WTC11 (cell line): ENCODE measurements at regions not wholly inside any gene's neighbourhood (a gene's known extent, or its start where the extent isn't known, plus 50 kb on each side); places are given as distances from the start of the nearest gene placed in this dataset.

Source experiments
- ATAC-seq: fragments of 200-7000 bp; cut with Tn5 transposase; 2 replicates; pipeline ENCODE4 v1.10.0; 2021; ENCODE audit warnings: mild to moderate bottlenecking, moderate library complexity
- CTCF ChIA-PET: fragments of 300-600 bp; sonication (Branson Sonifier 250); formaldehyde crosslinking; loops from one replicate; lab custom pipeline; 2021; ENCODE audit warnings: antibody characterized with exemption; lab: Charles Lee
- POLR2A ChIA-PET: fragments of 350-600 bp; sonication (Branson Sonifier 250); formaldehyde crosslinking; loops from one replicate; lab custom pipeline; 2021; ENCODE audit warnings: antibody characterized with exemption; lab: Charles Lee
- DNase-seq: peaks from one replicate; pipeline ENCODE4 v3.0.0; 2021; ENCODE audit warnings: low spot score
- H3K27ac Mint-ChIP-seq: 2 replicates; pipeline ENCODE4 v1.8.0; 2021; ENCODE audit warnings: mixed read lengths
- H3K27me3 Mint-ChIP-seq: 2 replicates; pipeline ENCODE4 v1.8.0; 2021; ENCODE audit warnings: low read depth, mild to moderate bottlenecking, moderate library complexity, mixed read lengths
- H3K36me3 Mint-ChIP-seq: 2 replicates; pipeline ENCODE4 v1.8.0; 2021; ENCODE audit warnings: mixed read lengths
- H3K4me1 Mint-ChIP-seq: 2 replicates; pipeline ENCODE4 v1.8.0; 2022; ENCODE audit warnings: mixed read lengths
- H3K4me3 Mint-ChIP-seq: 2 replicates; pipeline ENCODE4 v1.8.0; 2021; ENCODE audit warnings: mild to moderate bottlenecking, moderate library complexity, mixed read lengths
- H3K9me3 Mint-ChIP-seq: 2 replicates; pipeline ENCODE4 v1.8.0; 2021; ENCODE audit warnings: mixed read lengths
- ARID4B ChIP-seq: sonication (generic); formaldehyde crosslinking; IDR thresholded peaks from 2 replicates; pipeline ENCODE4 v1.8.0; 2023; ENCODE audit warnings: missing genetic modification reagents, mild to moderate bottlenecking, borderline replicate concordance
- CTCF ChIP-seq: fragments of 200-600 bp; IDR thresholded peaks from 2 replicates; pipeline ENCODE4 v1.8.0; 2022; ENCODE audit warnings: antibody characterized with exemption
- ERG ChIP-seq: fragments of 250-450 bp; sonication (Bioruptor Pico); IDR thresholded peaks from 2 replicates; pipeline ENCODE4 v1.8.0; 2021; ENCODE audit warnings: mild to moderate bottlenecking
- ESRRA ChIP-seq: sonication (generic); formaldehyde crosslinking; IDR thresholded peaks from 2 replicates; pipeline ENCODE4 v1.8.1; 2022; ENCODE audit warnings: mild to moderate bottlenecking, missing genetic modification reagents, borderline replicate concordance
- FOXJ3 ChIP-seq: sonication (generic); formaldehyde crosslinking; IDR thresholded peaks from 2 replicates; pipeline ENCODE4 v1.9.0; 2021; ENCODE audit warnings: missing genetic modification reagents, mild to moderate bottlenecking, borderline replicate concordance
- HMGXB4 ChIP-seq: sonication (generic); formaldehyde crosslinking; IDR thresholded peaks from 2 replicates; pipeline ENCODE4 v1.8.1; 2023; ENCODE audit warnings: mild to moderate bottlenecking, moderate library complexity, missing genetic modification reagents
- JUN ChIP-seq: sonication (generic); formaldehyde crosslinking; IDR thresholded peaks from 2 replicates; pipeline ENCODE4 v1.8.0; 2023; ENCODE audit warnings: mild to moderate bottlenecking, missing genetic modification reagents
- KAT7 ChIP-seq: sonication (generic); formaldehyde crosslinking; IDR thresholded peaks from 2 replicates; pipeline ENCODE4 v1.8.1; 2023; ENCODE audit warnings: missing genetic modification reagents, mild to moderate bottlenecking, borderline replicate concordance
- NFATC4 ChIP-seq: fragments of 250-450 bp; sonication (Bioruptor Pico); IDR thresholded peaks from 2 replicates; pipeline ENCODE4 v1.9.0; 2021; ENCODE audit warnings: mild to moderate bottlenecking
- RORB ChIP-seq: fragments of 250-450 bp; sonication (Bioruptor Pico); IDR thresholded peaks from 2 replicates; pipeline ENCODE4 v1.9.0; 2021; ENCODE audit warnings: mild to moderate bottlenecking
- SMAD4 ChIP-seq: sonication (generic); formaldehyde crosslinking; IDR thresholded peaks from 2 replicates; pipeline ENCODE4 v1.8.0; 2022; ENCODE audit warnings: mild to moderate bottlenecking, missing genetic modification reagents
- ZNF263 ChIP-seq: sonication (generic); formaldehyde crosslinking; IDR thresholded peaks from 2 replicates; pipeline ENCODE4 v1.8.1; 2022; ENCODE audit warnings: low read depth, mild to moderate bottlenecking, moderate library complexity, missing genetic modification reagents
- TF ChIP-seq, protein P1 (sequence below): fragments of 250-450 bp; sonication (Bioruptor Pico); IDR thresholded peaks from 2 replicates; pipeline ENCODE4 v2.1.2; 2022; ENCODE audit warnings: mild to moderate bottlenecking, moderate library complexity
- TF ChIP-seq, protein P2 (sequence below): sonication (generic); formaldehyde crosslinking; IDR thresholded peaks from 2 replicates; pipeline ENCODE4 v1.8.1; 2022; ENCODE audit warnings: mild to moderate bottlenecking, moderate library complexity, missing genetic modification reagents
- TF ChIP-seq, protein P3 (sequence below): sonication (generic); formaldehyde crosslinking; IDR thresholded peaks from 2 replicates; pipeline ENCODE4 v1.8.0; 2023; ENCODE audit warnings: missing genetic modification reagents
- TF ChIP-seq, protein P4 (sequence below): sonication (generic); formaldehyde crosslinking; IDR thresholded peaks from 2 replicates; pipeline ENCODE4 v1.8.0; 2022; ENCODE audit warnings: mild to moderate bottlenecking, missing genetic modification reagents

GRCh38 chr12:107533218-107533617, 152.4 kb upstream of the PWP1 start:
- H3K4me1 Mint-ChIP-seq = peaks cover 20% of the 10 kb centered on the region
- CTCF ChIA-PET = interaction anchor here (2.2 kb wide), 1 partner anchor 10 kb away, joined by 8 read pairs; no protein-coding TSS in a partner anchor
- no peak overlapping the region for H3K27ac Mint-ChIP-seq
- DNase-seq = no peak
- H3K36me3 Mint-ChIP-seq = 0 out of 2 replicates have a peak, but pooled peaks cover 2% of the 10 kb centered on the region
- H3K4me3 Mint-ChIP-seq = no peak overlapping the region
- no peaks in the 10 kb centered on the region for H3K27me3 Mint-ChIP-seq
- TF ChIP-seq ARID4B = no peak
- TF ChIP-seq, protein P1, sequence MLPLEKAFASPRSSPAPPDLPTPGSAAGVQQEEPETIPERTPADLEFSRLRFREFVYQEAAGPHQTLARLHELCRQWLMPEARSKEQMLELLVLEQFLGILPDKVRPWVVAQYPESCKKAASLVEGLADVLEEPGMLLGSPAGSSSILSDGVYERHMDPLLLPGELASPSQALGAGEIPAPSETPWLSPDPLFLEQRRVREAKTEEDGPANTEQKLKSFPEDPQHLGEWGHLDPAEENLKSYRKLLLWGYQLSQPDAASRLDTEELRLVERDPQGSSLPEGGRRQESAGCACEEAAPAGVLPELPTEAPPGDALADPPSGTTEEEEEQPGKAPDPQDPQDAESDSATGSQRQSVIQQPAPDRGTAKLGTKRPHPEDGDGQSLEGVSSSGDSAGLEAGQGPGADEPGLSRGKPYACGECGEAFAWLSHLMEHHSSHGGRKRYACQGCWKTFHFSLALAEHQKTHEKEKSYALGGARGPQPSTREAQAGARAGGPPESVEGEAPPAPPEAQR (CRISPR knock-in tag) = no peak
- TF ChIP-seq SMAD4 (CRISPR knock-in tag) = no peak
- TF ChIP-seq, protein P2, sequence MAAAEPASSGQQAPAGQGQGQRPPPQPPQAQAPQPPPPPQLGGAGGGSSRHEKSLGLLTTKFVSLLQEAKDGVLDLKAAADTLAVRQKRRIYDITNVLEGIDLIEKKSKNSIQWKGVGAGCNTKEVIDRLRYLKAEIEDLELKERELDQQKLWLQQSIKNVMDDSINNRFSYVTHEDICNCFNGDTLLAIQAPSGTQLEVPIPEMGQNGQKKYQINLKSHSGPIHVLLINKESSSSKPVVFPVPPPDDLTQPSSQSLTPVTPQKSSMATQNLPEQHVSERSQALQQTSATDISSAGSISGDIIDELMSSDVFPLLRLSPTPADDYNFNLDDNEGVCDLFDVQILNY (CRISPR knock-in tag) = no peak
- TF ChIP-seq, protein P3, sequence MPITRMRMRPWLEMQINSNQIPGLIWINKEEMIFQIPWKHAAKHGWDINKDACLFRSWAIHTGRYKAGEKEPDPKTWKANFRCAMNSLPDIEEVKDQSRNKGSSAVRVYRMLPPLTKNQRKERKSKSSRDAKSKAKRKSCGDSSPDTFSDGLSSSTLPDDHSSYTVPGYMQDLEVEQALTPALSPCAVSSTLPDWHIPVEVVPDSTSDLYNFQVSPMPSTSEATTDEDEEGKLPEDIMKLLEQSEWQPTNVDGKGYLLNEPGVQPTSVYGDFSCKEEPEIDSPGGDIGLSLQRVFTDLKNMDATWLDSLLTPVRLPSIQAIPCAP (CRISPR knock-in tag) = no peak
- TF ChIP-seq FOXJ3 = no peak
- no peak for TF ChIP-seq CTCF
- TF ChIP-seq ZNF263 (CRISPR knock-in tag) = no peak
- TF ChIP-seq ESRRA (CRISPR knock-in tag) = no peak
- TF ChIP-seq NFATC4 (CRISPR knock-in tag) = no peak
- no peak for TF ChIP-seq HMGXB4 (CRISPR knock-in tag)
- no peak for TF ChIP-seq RORB (CRISPR knock-in tag)
- no peak for TF ChIP-seq JUN
- no peak for TF ChIP-seq ERG
- TF ChIP-seq, protein P4, sequence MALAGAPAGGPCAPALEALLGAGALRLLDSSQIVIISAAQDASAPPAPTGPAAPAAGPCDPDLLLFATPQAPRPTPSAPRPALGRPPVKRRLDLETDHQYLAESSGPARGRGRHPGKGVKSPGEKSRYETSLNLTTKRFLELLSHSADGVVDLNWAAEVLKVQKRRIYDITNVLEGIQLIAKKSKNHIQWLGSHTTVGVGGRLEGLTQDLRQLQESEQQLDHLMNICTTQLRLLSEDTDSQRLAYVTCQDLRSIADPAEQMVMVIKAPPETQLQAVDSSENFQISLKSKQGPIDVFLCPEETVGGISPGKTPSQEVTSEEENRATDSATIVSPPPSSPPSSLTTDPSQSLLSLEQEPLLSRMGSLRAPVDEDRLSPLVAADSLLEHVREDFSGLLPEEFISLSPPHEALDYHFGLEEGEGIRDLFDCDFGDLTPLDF (CRISPR knock-in tag) = no peak
- no peak for TF ChIP-seq KAT7 (CRISPR knock-in tag)
- TF ChIP-seq, all 79 proteins: peak for 0
- no peak for ATAC-seq
- POLR2A ChIA-PET = no interaction called here
- H3K9me3 Mint-ChIP-seq = peaks cover 23% of the 10 kb centered on the region
